HG03135 (cell line): ENCODE measurements at regions not wholly inside any gene's neighbourhood (a gene's known extent, or its start where the extent isn't known, plus 50 kb on each side); places are given as distances from the start of the nearest gene placed in this dataset.
"Not testable (repeated sequence)": the region's sequence is repeated elsewhere in the genome, so short reads cannot be mapped to it uniquely, and the experiment has no call there.

ENCODE experiments used
- ATAC-seq: cut with Tn5 transposase; IDR thresholded peaks from one replicate; pipeline ENCODE4 v1.9.1; 2021; ENCODE audit warnings: mild to moderate bottlenecking, moderate library complexity; ENCODE audit not compliant: unreplicated experiment

DNA sequence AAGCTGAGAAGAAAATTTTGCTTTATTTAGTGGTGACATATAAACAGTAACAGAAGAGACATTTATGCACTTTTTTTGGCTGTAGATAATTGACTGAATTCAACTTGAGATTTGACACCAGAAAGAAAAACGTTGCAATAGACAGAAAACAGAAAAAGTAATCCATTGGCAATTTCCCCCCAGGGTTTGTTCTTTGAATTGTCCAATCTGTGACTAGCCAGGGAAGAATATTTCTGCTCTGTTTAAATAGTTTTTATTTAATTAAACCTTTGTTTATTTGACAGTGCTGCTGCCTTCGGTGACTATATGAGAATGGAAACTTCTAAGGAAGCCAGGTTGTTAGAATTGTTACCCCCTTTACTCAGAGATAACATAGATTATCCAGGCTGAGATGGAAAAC lies 210.6 kb downstream of the DEPDC1B start:
- no peak for ATAC-seq

- ATAC-seq: no peak
Measured at GRCh38 chr5:60488466-60489130, 211.4 kb downstream of the DEPDC1B start.

DNA sequence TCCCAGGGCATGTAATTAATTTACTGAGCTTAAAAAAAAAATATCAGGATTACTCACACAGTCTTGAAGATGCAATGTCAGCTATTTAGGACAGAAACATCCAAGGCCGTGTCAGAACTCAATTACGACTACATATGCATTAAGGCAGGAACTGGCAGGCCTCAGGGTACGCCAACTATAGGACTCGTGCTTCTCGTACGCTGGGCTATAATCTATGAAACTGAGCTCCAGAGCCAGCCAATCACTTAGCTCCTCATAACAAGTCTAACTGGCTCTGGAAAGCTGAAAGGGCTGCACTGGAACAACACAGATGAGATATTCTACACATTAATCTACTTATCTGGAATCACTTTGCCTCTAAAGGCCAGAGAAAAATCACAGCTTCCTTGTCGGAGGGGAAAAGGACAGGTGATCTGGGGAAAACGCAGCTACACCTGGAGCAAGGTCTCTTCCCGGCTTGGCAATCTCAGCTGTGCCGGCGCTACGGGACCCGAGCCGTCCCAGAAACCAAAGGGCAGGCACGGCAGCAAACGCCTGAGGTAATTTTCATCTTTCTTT lies 212.0 kb downstream of the DEPDC1B start:
- no peak for ATAC-seq

DNA sequence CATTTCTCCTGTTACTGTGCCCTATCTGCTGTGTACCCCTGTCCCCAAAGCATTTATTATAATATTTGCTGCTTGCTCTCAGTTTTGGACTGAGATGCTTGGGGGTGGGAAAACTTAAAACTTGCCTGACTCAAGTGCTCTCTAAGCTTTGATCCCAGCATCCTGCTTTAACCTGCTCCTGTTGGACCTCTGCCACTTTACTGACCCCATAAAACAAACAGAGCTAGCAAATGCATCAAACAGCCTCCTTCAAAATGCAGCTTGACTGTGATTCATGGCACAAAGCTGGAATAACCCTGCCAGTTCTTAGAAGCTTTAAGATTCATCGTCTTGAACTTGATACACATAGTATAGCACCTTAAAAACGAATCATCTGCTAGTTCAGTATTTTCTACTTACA lies 212.5 kb downstream of the DEPDC1B start:
- ATAC-seq: no peak

DNA sequence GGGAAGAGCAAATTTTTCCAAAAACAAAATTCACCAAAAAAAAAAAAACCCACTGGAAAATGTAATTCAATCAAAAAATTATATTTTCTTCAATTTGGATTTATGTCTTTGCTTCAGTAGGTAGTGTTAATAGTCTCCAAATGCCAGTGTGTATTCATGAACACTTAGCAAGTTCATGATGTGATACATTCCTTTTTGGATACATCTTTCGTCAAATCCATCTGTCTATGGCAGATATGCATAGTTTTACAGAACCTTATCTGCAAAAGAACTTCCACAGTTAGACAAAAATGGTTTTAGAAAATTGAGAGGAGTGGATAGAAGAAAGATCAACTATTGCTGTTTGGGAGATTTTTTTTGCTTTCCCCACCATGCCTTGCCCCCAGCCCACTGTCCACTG lies 214.6 kb downstream of the DEPDC1B start:
- ATAC-seq: no peak

GRCh38 chr5:60483050-60483449 lies 216.9 kb downstream of the DEPDC1B start:
- no peak for ATAC-seq

DNA sequence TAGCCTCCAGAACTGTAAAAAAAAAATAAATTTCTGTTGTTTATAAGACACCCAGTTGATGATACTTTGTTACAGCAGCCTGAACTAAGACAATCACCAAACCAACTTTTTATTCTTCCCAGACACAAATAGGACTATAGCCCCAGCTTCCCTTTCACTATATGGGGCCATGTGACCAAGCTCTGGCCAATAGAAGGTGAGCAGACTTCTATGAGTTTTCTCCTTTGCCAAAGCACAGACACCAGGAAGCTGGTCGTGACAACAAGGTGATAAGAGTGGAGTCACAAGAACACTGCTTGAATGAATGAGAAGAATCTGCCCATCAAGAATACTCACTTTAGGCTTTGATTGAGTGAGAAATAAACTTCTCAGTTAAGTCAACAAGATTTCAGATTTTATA lies 217.7 kb downstream of the DEPDC1B start:
- ATAC-seq: no peak

DNA sequence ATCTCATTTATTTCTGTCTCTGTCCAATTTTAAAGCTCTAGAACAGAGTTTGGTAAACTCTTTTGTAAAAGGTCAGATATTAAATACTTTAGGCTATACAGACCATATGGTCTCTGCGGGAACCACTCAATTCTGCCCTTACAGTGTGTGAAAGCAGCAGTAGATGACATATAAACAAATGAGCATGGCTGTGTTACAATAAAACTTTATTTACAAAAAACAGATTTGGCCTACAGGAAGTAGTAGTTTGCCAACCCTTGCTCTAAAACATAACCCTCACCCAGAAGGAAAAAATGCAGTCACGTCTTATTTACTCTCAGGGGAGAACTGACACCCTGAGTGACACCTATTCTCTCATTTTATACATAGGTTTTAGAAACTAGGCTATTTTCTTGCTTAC lies 220.4 kb downstream of the DEPDC1B start:
- no peak for ATAC-seq

DNA sequence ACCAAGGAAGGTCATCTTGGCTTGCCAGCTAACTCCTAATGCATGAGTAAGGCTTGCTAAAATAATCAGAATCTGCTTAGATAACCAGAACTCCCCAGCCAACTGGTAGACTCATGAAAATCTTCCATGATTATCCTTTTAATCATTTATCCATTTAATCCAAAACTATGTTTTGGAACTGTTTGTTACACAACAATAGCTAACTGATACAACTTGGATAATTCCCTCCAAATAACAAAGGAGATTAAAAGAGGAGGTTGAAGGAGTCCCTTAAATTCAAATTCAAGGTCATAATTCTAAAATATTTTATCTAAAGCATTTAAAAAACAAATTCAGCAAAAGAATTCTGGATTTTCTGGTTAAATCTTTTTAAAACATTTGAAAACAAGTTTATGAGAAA lies 222.1 kb downstream of the DEPDC1B start:
- ATAC-seq: no peak

- ATAC-seq: no peak
Measured at GRCh38 chr5:60473654-60474053, 226.3 kb downstream of the DEPDC1B start.

- ATAC-seq: not testable (repeated sequence)
Measured at GRCh38 chr5:60473027-60473426, 226.9 kb downstream of the DEPDC1B start.

GRCh38 chr5:60470881-60471280 lies 229.1 kb downstream of the DEPDC1B start:
- no peak for ATAC-seq

DNA sequence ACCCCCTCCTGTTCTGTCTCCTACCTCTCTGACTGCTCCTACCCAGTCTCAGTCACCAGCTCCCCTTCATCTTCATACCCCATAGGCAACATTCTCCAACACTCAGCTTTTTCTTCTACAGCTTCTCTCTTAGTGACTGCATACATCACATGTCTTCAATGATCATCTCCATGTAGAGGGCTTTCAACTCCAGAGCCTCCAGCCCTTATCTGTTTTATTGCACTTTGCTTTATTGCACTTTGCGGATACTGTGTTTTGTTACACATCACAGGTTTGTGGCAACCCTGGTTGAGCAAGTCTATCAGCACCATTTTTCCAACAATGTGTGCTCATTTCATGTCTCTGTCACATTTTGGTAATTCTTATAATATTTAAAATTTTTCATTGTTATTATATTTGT lies 230.7 kb downstream of the DEPDC1B start:
- no peak for ATAC-seq

DNA sequence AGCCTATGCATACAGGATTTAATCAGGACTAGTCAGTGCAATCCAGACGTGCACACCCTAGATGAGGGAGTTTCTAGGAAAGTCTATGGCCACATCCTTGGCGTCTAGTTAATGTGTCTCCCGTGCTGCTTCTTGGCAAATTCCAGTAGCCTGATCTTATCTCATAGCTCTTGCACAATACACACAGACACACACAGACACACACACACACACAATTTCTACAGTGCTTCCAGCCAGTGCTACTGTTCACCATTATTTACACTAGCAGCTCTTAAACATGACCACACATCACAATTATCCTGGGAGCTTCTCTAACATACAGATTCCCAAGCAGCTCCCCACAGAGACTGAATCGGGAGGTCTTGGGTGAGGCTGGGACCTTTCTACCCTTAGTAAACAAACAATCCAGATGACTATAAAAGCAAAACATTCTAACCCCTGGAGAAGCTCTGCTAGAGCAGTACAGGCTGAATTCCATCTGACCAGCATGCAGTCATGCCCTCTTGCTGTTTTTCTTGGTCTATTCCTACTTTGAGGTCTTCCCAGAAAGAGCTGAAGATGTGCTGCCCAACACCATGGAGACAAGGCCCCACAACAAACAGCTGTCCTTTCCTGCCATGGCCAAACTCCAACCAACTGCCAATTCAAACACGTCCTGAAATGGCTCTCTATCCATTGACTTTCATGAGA lies 236.6 kb downstream of the DEPDC1B start:
- ATAC-seq: no peak

DNA sequence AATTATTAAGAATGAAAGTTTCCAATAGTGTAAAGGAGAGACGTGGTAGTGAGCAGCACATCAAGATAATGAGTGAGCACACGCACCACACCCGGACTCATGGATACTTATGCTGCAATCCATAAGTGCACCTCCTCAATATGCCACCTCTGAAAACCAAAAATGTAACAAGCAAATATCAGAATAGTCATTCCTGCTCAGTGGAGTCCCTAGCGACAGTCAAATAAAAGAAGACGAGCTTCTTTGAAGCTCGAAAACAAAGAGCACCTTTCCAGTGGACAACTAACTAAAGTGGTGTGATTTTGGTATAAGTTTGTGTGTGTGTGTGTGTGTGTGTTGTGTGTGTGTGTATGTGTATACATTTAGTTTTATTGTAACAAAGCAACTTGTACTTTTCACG lies 241.3 kb downstream of the DEPDC1B start:
- no peak for ATAC-seq

GRCh38 chr5:60457233-60457632 lies 242.7 kb downstream of the DEPDC1B start:
- ATAC-seq: no peak

- ATAC-seq: no peak
Measured at GRCh38 chr5:60455589-60455988, 244.4 kb downstream of the DEPDC1B start.

DNA sequence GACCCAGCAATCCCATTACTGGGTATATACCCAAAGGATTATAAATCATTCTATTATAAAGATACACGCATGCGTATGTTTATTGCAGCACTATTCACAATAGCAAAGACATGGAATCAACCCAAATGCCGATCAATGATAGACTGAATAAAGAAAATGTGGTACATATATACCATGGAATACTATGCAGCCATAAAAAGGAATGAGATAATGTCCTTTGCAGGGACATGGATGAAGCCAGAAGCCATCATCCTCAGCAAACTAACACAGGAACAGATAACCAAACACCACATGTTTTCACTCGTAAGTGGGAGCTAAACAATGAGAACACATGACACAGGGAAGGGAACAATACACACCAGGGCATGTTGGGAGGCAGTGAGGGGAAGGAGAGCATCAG lies 245.7 kb downstream of the DEPDC1B start:
- not testable (repeated sequence) for ATAC-seq

GRCh38 chr5:60453186-60453976 lies 246.6 kb downstream of the DEPDC1B start:
- ATAC-seq: no peak

- ATAC-seq: no peak
Measured at GRCh38 chr5:60448600-60448999, 251.4 kb downstream of the DEPDC1B start.

DNA sequence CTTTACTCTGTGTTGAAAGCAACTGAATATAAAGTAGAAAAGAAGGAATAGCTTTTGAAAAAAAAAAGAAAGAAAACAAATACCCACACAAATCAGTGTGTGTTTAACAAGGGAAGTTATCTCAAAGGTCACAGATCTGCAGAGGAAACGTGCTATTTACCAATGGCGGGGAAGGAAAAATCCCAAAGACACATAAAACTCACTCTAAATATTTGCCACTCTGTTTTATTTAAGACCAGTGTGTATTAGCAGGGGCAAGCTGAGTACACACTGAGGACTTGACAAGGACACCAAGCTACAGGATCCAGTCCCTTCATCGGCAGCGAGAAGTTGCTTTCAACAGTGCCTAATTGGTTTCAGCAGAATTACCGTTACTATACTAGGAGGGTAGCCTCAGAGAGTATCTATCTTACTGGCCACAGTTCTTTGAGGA lies 252.5 kb downstream of the DEPDC1B start:
- ATAC-seq: no peak

- ATAC-seq: no peak
Measured at GRCh38 chr5:60446917-60447316, 253.0 kb downstream of the DEPDC1B start.
